ENCODE measurements at regions not wholly inside any gene's neighbourhood (a gene's known extent, or its start where the extent isn't known, plus 50 kb on each side); places are given as distances from the start of the nearest gene placed in this dataset.

DNA sequence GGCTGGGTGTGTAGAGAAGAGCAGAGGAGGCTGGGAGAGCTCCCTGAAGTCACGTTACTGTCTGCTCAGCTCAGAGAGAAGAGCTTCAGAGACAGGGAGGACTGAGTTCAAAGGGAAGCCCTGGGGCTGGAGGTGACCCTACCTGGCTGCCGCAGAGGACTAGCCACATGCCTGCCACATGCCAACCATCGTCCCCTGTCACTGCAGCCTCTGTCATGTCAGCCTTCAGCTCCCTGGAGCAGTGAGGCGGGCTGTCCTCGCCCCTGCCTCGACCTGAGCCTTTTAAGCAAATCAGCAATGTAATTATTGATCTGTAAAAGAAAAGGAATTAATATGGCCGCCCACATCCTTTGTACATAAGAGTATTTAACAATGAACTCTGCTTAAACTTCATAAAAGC is 89.3 kb upstream of the RET start (continued):
- TF ChIP-seq, protein P1, sequence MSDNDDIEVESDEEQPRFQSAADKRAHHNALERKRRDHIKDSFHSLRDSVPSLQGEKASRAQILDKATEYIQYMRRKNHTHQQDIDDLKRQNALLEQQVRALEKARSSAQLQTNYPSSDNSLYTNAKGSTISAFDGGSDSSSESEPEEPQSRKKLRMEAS (IDR thresholded peaks at IDR 0.05; ENCODE audit: low read depth, low read length) = no peak

DNA sequence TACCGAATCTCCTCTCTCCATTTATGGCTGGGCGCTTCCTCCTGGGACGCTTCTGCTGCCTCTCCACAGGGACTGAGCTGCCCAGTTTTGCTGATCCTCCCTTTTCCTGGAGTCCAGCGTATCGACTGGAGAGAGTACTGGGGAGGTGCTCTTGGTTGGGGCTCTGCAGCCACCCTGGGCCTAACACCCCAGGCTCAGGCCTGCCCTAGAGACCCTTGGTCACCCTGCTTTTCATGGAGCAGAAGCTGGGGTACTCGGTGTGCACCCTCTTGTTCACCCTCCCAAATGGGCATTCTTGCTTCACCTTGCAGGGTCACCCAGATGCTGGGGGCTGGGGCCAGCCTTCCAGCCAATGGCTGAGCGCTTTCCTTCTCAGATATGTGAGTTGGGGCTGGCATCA is 88.8 kb upstream of the RET start:
- Histone ChIP-seq H3K4me2 (ENCODE audit: control insufficient read depth, insufficient read depth) (no peak overlapping the region), H4K20me1 (ENCODE audit: control insufficient read depth, insufficient read depth) (no peaks in the 10 kb centered on the region), H3K27ac (ENCODE audit: control insufficient read depth, insufficient read depth) (no peak overlapping the region), H3K9me3 (replicated peaks; ENCODE audit: control insufficient read depth, insufficient read depth, low read length) (no peaks in the 10 kb centered on the region), H3K4me3 (no peak overlapping the region), H2AFZ (ENCODE audit: control insufficient read depth, low read depth, low read length) (no peak overlapping the region), H3K27me3 (replicated peaks in 1 of 2; ENCODE audit: control insufficient read depth in 2 of 2, insufficient read depth in 2 of 2, low read length in 1 of 2) (no peaks in the 10 kb centered on the region; a peak in 1 of 4 replicates), H3K79me2 (ENCODE audit: control insufficient read depth, insufficient read depth, low read length) (no peaks in the 10 kb centered on the region), H3K4me1 (ENCODE audit: control insufficient read depth, insufficient read depth, low read length) (no peaks in the 10 kb centered on the region), H3K36me3 (ENCODE audit: control insufficient read depth in 2 of 2, insufficient read depth in 2 of 2, low read length in 1 of 2) (no peaks in the 10 kb centered on the region), H3K9ac (ENCODE audit: control insufficient read depth, insufficient read depth, low read length) (no peak overlapping the region)
- TF ChIP-seq, protein P2, sequence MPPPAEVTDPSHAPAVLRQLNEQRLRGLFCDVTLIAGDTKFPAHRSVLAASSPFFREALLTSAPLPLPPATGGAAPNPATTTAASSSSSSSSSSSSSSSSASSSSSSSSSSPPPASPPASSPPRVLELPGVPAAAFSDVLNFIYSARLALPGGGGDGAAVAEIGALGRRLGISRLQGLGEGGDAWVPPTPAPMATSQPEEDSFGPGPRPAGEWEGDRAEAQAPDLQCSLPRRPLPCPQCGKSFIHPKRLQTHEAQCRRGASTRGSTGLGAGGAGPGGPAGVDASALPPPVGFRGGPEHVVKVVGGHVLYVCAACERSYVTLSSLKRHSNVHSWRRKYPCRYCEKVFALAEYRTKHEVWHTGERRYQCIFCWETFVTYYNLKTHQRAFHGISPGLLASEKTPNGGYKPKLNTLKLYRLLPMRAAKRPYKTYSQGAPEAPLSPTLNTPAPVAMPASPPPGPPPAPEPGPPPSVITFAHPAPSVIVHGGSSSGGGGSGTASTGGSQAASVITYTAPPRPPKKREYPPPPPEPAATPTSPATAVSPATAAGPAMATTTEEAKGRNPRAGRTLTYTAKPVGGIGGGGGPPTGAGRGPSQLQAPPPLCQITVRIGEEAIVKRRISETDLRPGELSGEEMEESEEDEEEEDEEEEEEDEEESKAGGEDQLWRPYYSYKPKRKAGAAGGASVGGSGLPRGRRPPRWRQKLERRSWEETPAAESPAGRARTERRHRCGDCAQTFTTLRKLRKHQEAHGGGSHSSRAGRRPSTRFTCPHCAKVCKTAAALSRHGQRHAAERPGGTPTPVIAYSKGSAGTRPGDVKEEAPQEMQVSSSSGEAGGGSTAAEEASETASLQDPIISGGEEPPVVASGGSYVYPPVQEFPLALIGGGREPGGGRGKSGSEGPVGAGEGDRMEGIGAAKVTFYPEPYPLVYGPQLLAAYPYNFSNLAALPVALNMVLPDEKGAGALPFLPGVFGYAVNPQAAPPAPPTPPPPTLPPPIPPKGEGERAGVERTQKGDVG (CRISPR knock-in tag; IDR thresholded peaks at IDR 0.05) = no peak
- TF ChIP-seq EP300 (IDR thresholded peaks at IDR 0.05; ENCODE audit: borderline replicate concordance in 1 of 2, control insufficient read depth in 1 of 2, low read depth in 2 of 2, low read length in 2 of 2) (no peak), MTA2 (IDR thresholded peaks at IDR 0.05; ENCODE audit: low read depth) (no peak), RELA (IDR thresholded peaks at IDR 0.05; ENCODE audit: borderline replicate concordance, partially characterized antibody) (no peak), CHD2 (IDR thresholded peaks at IDR 0.05; ENCODE audit: borderline replicate concordance, low read depth, low read length) (no peak), HDAC6 (IDR thresholded peaks at IDR 0.05; ENCODE audit: unreplicated experiment) (no peak), NRF1 (conservative IDR thresholded peaks at IDR 0.05; ENCODE audit: low read depth, low read length) (no peak), NFIC (IDR thresholded peaks at IDR 0.05; ENCODE audit: low read depth, low read length) (no peak), DPF2 (IDR thresholded peaks at IDR 0.05) (no peak), NFYA (IDR thresholded peaks at IDR 0.05; ENCODE audit: borderline replicate concordance, low read depth, low read length) (no peak), SRF (IDR thresholded peaks at IDR 0.05; ENCODE audit: low read depth in 2 of 2, low read length in 2 of 2) (no peak), CBX5 (IDR thresholded peaks at IDR 0.05; ENCODE audit: low read depth) (no peak), MTA3 (IDR thresholded peaks at IDR 0.05; ENCODE audit: borderline replicate concordance, low read length) (no peak)
- TF ChIP-seq, protein P3, sequence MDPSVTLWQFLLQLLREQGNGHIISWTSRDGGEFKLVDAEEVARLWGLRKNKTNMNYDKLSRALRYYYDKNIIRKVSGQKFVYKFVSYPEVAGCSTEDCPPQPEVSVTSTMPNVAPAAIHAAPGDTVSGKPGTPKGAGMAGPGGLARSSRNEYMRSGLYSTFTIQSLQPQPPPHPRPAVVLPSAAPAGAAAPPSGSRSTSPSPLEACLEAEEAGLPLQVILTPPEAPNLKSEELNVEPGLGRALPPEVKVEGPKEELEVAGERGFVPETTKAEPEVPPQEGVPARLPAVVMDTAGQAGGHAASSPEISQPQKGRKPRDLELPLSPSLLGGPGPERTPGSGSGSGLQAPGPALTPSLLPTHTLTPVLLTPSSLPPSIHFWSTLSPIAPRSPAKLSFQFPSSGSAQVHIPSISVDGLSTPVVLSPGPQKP (IDR thresholded peaks at IDR 0.05; ENCODE audit: low read depth, low read length) = no peak
- TF ChIP-seq, protein P4, sequence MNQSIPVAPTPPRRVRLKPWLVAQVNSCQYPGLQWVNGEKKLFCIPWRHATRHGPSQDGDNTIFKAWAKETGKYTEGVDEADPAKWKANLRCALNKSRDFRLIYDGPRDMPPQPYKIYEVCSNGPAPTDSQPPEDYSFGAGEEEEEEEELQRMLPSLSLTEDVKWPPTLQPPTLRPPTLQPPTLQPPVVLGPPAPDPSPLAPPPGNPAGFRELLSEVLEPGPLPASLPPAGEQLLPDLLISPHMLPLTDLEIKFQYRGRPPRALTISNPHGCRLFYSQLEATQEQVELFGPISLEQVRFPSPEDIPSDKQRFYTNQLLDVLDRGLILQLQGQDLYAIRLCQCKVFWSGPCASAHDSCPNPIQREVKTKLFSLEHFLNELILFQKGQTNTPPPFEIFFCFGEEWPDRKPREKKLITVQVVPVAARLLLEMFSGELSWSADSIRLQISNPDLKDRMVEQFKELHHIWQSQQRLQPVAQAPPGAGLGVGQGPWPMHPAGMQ (IDR thresholded peaks at IDR 0.05; ENCODE audit: borderline replicate concordance) = no peak
- WGBS (ENCODE audit: insufficient coverage, insufficient replicate concordance, low lambda C conversion rate, missing lambda C conversion rate) = 8% methylated on average over 7 of the region's 7 CpGs
- POLR2A ChIA-PET = no interaction called here
- in situ Hi-C loops (cut with MboI) (no loop called here), intact Hi-C loops (cut with micrococcal nuclease; ENCODE audit: unreplicated experiment) (no loop called here)
- SMC1A ChIA-PET (ENCODE audit: uncharacterized antibody, unreplicated experiment) = no interaction called here
- no TSS peak for BruUV-seq (replicated peaks)
- RAD21 ChIA-PET (ENCODE audit: unreplicated experiment) = no interaction called here
- ATAC-seq (no peak), DNase-seq (ENCODE audit: low read depth, low spot score) (no peak), FAIRE-seq (no peak)
- CTCF ChIA-PET = no interaction called here

All from GM12878 (cell line).